ENCODE measurements at regions not wholly inside any gene's neighbourhood (a gene's known extent, or its start where the extent isn't known, plus 50 kb on each side); places are given as distances from the start of the nearest gene placed in this dataset.

DNA sequence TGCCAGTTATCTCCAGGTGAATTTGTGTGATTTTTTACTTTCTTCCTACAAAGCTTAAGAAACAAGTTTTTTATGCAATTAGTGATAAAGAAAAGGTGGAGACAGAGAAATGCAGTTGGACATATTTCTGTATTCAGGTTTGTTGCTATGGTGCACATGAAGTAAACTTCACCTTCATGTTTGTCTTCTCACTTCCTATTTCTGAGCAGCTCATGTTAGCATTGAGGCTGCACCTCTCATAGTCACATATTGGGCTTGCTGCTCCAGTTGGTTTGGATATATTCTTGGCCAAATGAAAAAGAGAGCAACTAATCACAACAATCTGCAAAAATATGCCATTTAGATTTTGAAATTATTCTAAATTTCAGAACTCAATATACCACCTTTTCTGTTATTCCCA lies 475.6 kb upstream of the ZWINT start:
- Mint-ChIP-seq H3K4me3 (ENCODE audit: unreplicated experiment) (no peak overlapping the region), H3K36me3 (ENCODE audit: insufficient read depth, unreplicated experiment) (no peaks in the 10 kb centered on the region), H3K4me1 (ENCODE audit: insufficient read depth, unreplicated experiment) (no peaks in the 10 kb centered on the region), H3K27ac (ENCODE audit: low read depth, unreplicated experiment) (no peak overlapping the region), H3K9me3 (ENCODE audit: unreplicated experiment) (no peaks in the 10 kb centered on the region), H3K27me3 (ENCODE audit: insufficient read depth, unreplicated experiment) (peaks cover 13% of the 10 kb centered on the region)
- no TSS peak for BruUV-seq (replicated peaks)
- CTCF ChIA-PET: no interaction called here
- POLR2A ChIA-PET: no interaction called here
- no peak for DNase-seq (ENCODE audit: unreplicated experiment)
- TF ChIP-seq, protein P1, sequence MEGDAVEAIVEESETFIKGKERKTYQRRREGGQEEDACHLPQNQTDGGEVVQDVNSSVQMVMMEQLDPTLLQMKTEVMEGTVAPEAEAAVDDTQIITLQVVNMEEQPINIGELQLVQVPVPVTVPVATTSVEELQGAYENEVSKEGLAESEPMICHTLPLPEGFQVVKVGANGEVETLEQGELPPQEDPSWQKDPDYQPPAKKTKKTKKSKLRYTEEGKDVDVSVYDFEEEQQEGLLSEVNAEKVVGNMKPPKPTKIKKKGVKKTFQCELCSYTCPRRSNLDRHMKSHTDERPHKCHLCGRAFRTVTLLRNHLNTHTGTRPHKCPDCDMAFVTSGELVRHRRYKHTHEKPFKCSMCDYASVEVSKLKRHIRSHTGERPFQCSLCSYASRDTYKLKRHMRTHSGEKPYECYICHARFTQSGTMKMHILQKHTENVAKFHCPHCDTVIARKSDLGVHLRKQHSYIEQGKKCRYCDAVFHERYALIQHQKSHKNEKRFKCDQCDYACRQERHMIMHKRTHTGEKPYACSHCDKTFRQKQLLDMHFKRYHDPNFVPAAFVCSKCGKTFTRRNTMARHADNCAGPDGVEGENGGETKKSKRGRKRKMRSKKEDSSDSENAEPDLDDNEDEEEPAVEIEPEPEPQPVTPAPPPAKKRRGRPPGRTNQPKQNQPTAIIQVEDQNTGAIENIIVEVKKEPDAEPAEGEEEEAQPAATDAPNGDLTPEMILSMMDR (IDR thresholded peaks at IDR 0.05; ENCODE audit: unreplicated experiment): no peak
- intact Hi-C loops (cut with micrococcal nuclease): no loop called here

DNA sequence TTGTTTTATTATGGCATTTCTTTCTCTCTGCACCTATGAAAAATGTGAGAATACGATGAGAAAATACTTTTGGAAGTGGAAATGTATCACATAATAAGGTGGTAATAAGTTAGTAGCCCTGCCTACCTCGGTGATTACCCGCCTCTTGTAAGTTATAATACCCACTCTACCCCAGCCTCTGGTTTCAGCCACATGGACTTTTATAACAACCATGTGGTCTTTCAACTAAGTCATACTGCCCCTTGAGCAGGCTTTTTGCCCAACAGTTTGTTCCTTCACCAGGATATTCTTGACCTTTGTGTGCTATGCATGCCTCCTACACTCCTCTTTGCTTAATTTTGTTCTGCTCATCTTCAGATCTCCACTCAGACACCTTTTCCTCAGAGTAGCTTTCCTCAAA lies 470.6 kb upstream of the ZWINT start:
- ChIA-PET CTCF (no interaction called here), POLR2A (no interaction called here)
- Mint-ChIP-seq H3K27me3 (ENCODE audit: insufficient read depth, unreplicated experiment) (no peaks in the 10 kb centered on the region), H3K9me3 (ENCODE audit: unreplicated experiment) (no peaks in the 10 kb centered on the region), H3K4me1 (ENCODE audit: insufficient read depth, unreplicated experiment) (no peaks in the 10 kb centered on the region), H3K36me3 (ENCODE audit: insufficient read depth, unreplicated experiment) (no peaks in the 10 kb centered on the region), H3K27ac (ENCODE audit: low read depth, unreplicated experiment) (no peak overlapping the region), H3K4me3 (ENCODE audit: unreplicated experiment) (no peak overlapping the region)
- BruUV-seq (replicated peaks): no TSS peak
- intact Hi-C loops (cut with micrococcal nuclease): no loop called here
- DNase-seq (ENCODE audit: unreplicated experiment): no peak
- TF ChIP-seq, protein P1 (IDR thresholded peaks at IDR 0.05; ENCODE audit: unreplicated experiment): no peak

DNA sequence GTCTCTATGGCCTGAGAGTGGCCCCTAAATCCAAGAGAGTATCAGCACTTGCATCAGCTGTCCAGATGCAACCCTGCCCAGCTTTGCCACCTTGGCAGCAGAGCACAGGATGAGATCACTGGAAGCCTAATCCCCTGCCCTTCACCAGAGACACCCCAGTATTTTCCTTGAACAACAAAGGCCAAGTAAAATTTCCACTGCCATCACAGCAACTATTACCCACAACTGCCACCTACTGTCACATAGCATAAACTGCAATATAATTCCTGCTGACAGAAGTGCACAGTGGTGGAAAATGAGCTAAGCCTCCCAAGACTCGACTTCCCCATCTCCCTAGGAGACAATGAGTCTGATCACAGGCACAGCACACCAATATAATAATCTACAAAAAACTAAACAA lies 462.8 kb upstream of the ZWINT start:
- no peaks in the 10 kb centered on the region for H3K27me3 Mint-ChIP-seq (ENCODE audit: insufficient read depth, unreplicated experiment)
- no peak overlapping the region for H3K4me3 Mint-ChIP-seq (ENCODE audit: unreplicated experiment)
- DNase-seq (ENCODE audit: unreplicated experiment): peak; percentile 36
- no peak overlapping the region for H3K27ac Mint-ChIP-seq (ENCODE audit: low read depth, unreplicated experiment)
- H3K9me3 Mint-ChIP-seq (ENCODE audit: unreplicated experiment): peaks cover 16% of the 10 kb centered on the region
- H3K4me1 Mint-ChIP-seq (ENCODE audit: insufficient read depth, unreplicated experiment): no peaks in the 10 kb centered on the region
- POLR2A ChIA-PET: no interaction called here
- TF ChIP-seq, protein P1 (IDR thresholded peaks at IDR 0.05; ENCODE audit: unreplicated experiment): peak; percentile 38
- CTCF ChIA-PET: interaction anchor here (0.6 to 1.2 kb wide), 6 partner anchors 19 to 893 kb away, joined by 3 to 4 read pairs (median 3); no protein-coding TSS in a partner anchor
- BruUV-seq (replicated peaks): no TSS peak
- intact Hi-C loops (cut with micrococcal nuclease): loop anchor here (10.0 kb wide), 1 partner anchor 1159 kb away; no protein-coding TSS in a partner anchor
- H3K36me3 Mint-ChIP-seq (ENCODE audit: insufficient read depth, unreplicated experiment): no peaks in the 10 kb centered on the region

DNA sequence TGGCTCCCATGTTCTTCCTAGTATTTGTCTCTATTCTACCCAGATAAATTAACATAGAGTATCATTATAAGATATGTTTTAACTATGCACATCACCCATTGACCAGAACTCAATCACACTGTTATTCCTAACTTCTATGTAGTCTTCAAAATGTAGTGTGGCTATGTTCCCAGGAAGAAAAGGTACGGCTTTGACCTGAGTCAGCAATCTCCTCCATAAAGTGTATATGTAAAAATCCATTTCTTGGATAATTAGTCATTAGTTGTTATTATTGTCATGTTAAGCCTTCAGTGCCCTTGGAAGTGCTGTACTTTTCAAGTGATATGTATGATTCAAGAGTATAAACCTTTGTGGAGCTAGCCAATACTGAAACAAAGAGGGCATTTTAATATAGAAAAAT lies 444.0 kb upstream of the ZWINT start:
- TF ChIP-seq, protein P1 (IDR thresholded peaks at IDR 0.05; ENCODE audit: unreplicated experiment): no peak
- no peaks in the 10 kb centered on the region for H3K27me3 Mint-ChIP-seq (ENCODE audit: insufficient read depth, unreplicated experiment)
- H3K9me3 Mint-ChIP-seq (ENCODE audit: unreplicated experiment): no peaks in the 10 kb centered on the region
- no peak overlapping the region for H3K4me3 Mint-ChIP-seq (ENCODE audit: unreplicated experiment)
- POLR2A ChIA-PET: no interaction called here
- intact Hi-C loops (cut with micrococcal nuclease): no loop called here
- peaks cover 11% of the 10 kb centered on the region for H3K4me1 Mint-ChIP-seq (ENCODE audit: insufficient read depth, unreplicated experiment)
- CTCF ChIA-PET: interaction anchor here (0.7 kb wide), 1 partner anchor 19 kb away, joined by 3 read pairs; no protein-coding TSS in a partner anchor
- BruUV-seq (replicated peaks): no TSS peak
- no peak for DNase-seq (ENCODE audit: unreplicated experiment)
- no peak overlapping the region for H3K27ac Mint-ChIP-seq (ENCODE audit: low read depth, unreplicated experiment)
- no peaks in the 10 kb centered on the region for H3K36me3 Mint-ChIP-seq (ENCODE audit: insufficient read depth, unreplicated experiment)

Data from MCF 10A (cell line).